Sigmoid colon (tissue), 4 donors: ENCODE measurements at regions not wholly inside any gene's neighbourhood (a gene's known extent, or its start where the extent isn't known, plus 50 kb on each side); places are given as distances from the start of the nearest gene placed in this dataset.

Experiments used
- CTCF ChIP-seq, 4 experiments: fragments of 450-650 bp in 3 of 4; fragments of 200-600 bp in 1 of 4; IDR thresholded peaks; one replicate each; pipeline ENCODE4 v1.5.1; 2016 to 2019; ENCODE audit warnings: antibody characterized with exemption in 4 of 4, mild to moderate bottlenecking in 3 of 4, moderate library complexity in 2 of 4
- POLR2AphosphoS5 ChIP-seq, 4 donors: sonication (generic); formaldehyde crosslinking; IDR thresholded peaks; one replicate each; pipeline ENCODE4 v1.6.1; 2017; ENCODE audit warnings: antibody characterized with exemption in 4 of 4

- no peak for TF ChIP-seq POLR2AphosphoS5 (IDR thresholded peaks at IDR 0.05)
- no peak for TF ChIP-seq CTCF (IDR thresholded peaks at IDR 0.05)
Measured at GRCh38 chr10:81213370-81213769, 661.6 kb upstream of the NRG3 start.
